ENCODE measurements at regions not wholly inside any gene's neighbourhood (a gene's known extent, or its start where the extent isn't known, plus 50 kb on each side); places are given as distances from the start of the nearest gene placed in this dataset.

GRCh38 chr1:4001461-4001860 lies 101.4 kb upstream of the C1orf174 start:
- Histone ChIP-seq H3K27me3 (ENCODE audit: low read depth) (peaks cover 85% of the 10 kb centered on the region), H3K9me3 (replicated peaks) (no peaks in the 10 kb centered on the region), H3K4me1 (no peaks in the 10 kb centered on the region), H3K36me3 (no peaks in the 10 kb centered on the region), H3K4me3 (no peak overlapping the region), H3K27ac (replicated peaks) (no peak overlapping the region)
- TF ChIP-seq CTCF (IDR thresholded peaks at IDR 0.05; ENCODE audit: borderline replicate concordance) = no peak
- DNase-seq = no peak
- intact Hi-C loops (cut with micrococcal nuclease) = no loop called here

GRCh38 chr1:4002061-4002521 lies 102.0 kb upstream of the C1orf174 start:
- Histone ChIP-seq H3K9me3 (replicated peaks) (no peaks in the 10 kb centered on the region), H3K4me3 (no peak overlapping the region), H3K27ac (replicated peaks) (no peak overlapping the region), H3K36me3 (no peaks in the 10 kb centered on the region), H3K27me3 (ENCODE audit: low read depth) (peaks cover 78% of the 10 kb centered on the region), H3K4me1 (no peaks in the 10 kb centered on the region)
- intact Hi-C loops (cut with micrococcal nuclease) = no loop called here
- no peak for TF ChIP-seq CTCF (IDR thresholded peaks at IDR 0.05; ENCODE audit: borderline replicate concordance)
- no peak for DNase-seq

DNA sequence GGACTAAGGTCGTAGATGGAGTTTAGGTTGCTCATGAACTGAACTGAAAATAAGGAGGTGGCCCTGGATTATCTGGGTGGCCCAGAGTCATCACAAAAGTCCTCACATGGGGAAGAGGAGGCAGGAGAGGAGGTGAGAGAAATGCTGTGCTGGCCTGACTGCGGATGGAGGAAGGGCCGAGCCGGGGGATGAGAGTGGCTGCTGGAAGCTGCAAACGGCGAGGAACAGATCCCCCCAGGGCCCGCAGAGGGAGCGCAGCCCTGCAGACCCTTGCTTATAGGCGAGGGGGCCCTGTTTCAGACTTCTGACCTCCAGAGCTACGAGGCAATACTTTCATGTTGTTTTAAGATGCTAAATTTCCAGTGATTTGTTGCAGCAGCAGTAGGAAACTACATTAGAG lies 102.7 kb upstream of the C1orf174 start:
- Histone ChIP-seq H3K4me3 (no peak overlapping the region), H3K36me3 (no peaks in the 10 kb centered on the region), H3K27ac (replicated peaks) (no peak overlapping the region), H3K9me3 (replicated peaks) (peaks cover 4% of the 10 kb centered on the region), H3K27me3 (ENCODE audit: low read depth) (peaks cover 72% of the 10 kb centered on the region), H3K4me1 (no peaks in the 10 kb centered on the region)
- TF ChIP-seq CTCF (IDR thresholded peaks at IDR 0.05; ENCODE audit: borderline replicate concordance) = no peak
- DNase-seq = no peak
- intact Hi-C loops (cut with micrococcal nuclease) = no loop called here

- TF ChIP-seq CTCF (IDR thresholded peaks at IDR 0.05; ENCODE audit: borderline replicate concordance) = no peak
These were observed 103.9 kb upstream of the C1orf174 start for GRCh38 chr1:4003846-4004505.

DNA sequence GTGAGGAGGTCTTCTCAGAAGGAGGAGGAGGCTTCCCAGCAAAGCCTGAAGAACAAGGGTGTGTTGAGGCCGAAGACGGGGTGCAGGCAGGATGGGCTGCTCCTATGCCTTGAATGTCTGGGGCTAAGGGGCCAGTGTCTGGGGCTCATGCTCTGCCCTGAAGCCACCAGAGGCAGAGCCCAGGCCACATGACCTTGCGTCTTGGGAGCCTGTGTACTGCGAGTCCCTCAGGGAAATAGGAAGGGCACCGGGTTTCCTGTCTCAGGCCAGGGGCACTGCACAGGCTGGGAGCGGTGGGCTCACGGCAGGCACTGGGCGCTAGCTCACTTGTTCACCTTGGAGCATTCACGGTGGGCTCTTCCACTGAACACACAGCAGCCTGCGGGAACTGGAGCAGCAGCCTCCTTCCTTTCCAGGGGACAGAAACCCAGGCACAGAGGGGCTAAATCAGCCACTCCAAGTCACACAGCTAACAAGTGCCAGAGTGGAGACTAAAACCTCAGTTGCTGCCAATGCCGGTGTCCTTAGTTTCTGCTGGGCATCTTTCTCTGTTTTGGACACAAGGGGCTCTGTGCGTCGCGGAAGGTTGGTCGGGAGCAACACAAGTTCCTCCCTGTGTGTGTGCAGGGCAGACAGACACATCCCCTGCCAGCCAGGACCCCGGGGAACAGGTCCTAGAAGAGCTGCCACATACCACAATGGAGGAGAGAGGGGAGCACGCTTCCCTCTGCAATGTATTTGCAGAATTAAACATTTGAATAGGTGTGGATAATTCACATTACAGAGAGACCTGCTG lies 104.8 kb upstream of the C1orf174 start:
- peaks cover 7% of the 10 kb centered on the region for H3K9me3 ChIP-seq (replicated peaks)
- TF ChIP-seq CTCF (IDR thresholded peaks at IDR 0.05; ENCODE audit: borderline replicate concordance) = no peak
- H3K27ac ChIP-seq (replicated peaks) = no peak overlapping the region
- intact Hi-C loops (cut with micrococcal nuclease) = no loop called here
- no peak for DNase-seq
- H3K4me1 ChIP-seq = no peaks in the 10 kb centered on the region
- no peaks in the 10 kb centered on the region for H3K36me3 ChIP-seq
- peaks cover 54% of the 10 kb centered on the region for H3K27me3 ChIP-seq (ENCODE audit: low read depth)
- no peak overlapping the region for H3K4me3 ChIP-seq

More at GRCh38 chr1:4003846-4004505, 103.9 kb upstream of the C1orf174 start:
- Histone ChIP-seq H3K36me3 (no peaks in the 10 kb centered on the region), H3K4me1 (no peaks in the 10 kb centered on the region), H3K27me3 (ENCODE audit: low read depth) (peaks cover 60% of the 10 kb centered on the region), H3K4me3 (no peak overlapping the region), H3K9me3 (replicated peaks) (peaks cover 7% of the 10 kb centered on the region), H3K27ac (replicated peaks) (no peak overlapping the region)
- intact Hi-C loops (cut with micrococcal nuclease) = no loop called here
- no peak for DNase-seq

All from left ventricle myocardium inferior (tissue), 1 donor.